Activated CD4-positive, alpha-beta T cell treated with anti-CD3 and anti-CD28 coated beads for 24 hours (primary cell): ENCODE measurements at regions not wholly inside any gene's neighbourhood (a gene's known extent, or its start where the extent isn't known, plus 50 kb on each side); places are given as distances from the start of the nearest gene placed in this dataset.
"Not testable (repeated sequence)": the region's sequence is repeated elsewhere in the genome, so short reads cannot be mapped to it uniquely, and the experiment has no call there.

Source experiments
- DNase-seq, 2 donors: peaks; one replicate each; pipeline ENCODE4 v3.0.0-alpha.2; 2020; ENCODE audit warnings: low read depth in 2 of 2

DNA sequence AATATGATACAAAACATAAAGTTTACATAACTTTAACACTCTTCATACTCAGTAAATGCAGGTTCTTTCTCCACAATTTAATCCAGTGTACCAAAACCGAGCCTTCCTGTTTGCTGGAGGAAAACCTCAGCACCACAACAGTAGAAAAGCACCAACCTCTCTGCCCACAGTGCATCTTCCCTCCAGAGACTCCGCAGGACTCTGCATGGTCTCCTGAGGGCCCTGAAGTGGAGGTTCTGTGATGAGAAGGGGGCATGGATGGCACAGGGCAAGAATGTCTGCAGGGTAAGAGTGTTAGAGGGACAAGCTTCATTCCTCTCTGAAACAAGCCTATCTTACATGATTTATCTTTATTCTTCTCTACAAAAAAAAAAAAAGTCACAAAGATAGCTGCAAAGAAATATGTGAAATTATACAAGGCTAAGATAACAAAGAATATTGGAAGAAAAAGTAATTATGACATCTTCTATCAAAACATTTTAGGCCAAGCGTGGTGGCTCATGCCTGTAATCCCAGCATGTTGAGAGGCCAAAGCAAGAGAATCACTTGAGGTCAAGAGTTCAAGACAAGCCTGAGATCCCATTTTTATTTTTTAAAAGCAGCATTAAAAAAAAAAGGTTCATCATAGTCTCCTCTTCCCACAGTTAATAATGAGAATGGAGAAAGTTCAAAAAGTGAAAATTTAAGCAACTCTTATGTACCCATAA is 102.0 kb downstream of the VPREB1 start:
- no peak for DNase-seq

- no peak for DNase-seq
Observed at GRCh38 chr22:22348127-22348814, 103.7 kb downstream of the VPREB1 start.

GRCh38 chr22:22348815-22349454 is 104.3 kb downstream of the VPREB1 start:
- no peak for DNase-seq

DNA sequence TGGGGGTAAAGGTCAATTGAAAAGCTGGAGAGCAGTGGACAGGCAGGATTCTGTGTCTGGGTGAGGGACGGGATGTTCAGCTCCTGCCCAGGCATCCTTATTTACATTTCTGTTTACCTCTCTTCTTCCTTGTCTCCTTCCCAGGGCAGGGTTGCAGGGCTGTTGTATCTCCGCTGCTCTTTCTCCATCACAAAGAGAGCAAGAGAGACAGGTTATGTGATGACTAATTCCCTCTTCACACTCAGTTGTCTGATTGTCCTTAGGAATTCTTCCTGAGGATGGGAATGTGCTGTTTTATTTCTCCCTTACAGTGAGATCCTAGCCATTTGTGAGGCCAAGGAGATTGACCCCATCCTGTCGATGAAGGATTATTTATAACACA is 104.9 kb downstream of the VPREB1 start:
- DNase-seq, result no peak

- DNase-seq, result no peak
Observed at GRCh38 chr22:22351366-22351765, 106.8 kb downstream of the VPREB1 start.

GRCh38 chr22:22352371-22352999 is 107.9 kb downstream of the VPREB1 start:
- DNase-seq, result no peak

GRCh38 chr22:22355096-22355834 is 110.7 kb downstream of the VPREB1 start:
- no peak for DNase-seq

- peak; percentile 71 to 81 for DNase-seq
Observed at GRCh38 chr22:22357024-22357883, 112.7 kb downstream of the VPREB1 start.

DNA sequence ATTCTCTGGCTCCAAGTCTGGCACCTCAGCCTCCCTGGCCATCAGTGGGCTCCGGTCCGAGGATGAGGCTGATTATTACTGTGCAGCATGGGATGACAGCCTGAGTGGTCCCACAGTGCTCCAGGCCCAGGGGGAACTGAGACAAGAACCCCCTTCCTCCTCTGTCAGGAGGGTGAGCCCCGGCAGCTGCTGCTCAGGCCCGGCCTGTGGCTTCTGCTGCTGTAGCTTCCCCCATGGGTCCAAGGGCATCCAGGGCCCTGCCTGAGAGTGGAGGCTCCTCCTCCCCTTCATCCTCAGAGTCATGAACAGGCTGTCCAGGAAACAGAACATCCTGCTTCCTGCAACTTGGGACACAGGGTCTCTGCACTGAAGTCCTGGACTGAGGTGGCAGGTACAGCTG is 113.6 kb downstream of the VPREB1 start:
- no peak for DNase-seq

- no peak for DNase-seq
Observed at GRCh38 chr22:22358686-22359085, 114.1 kb downstream of the VPREB1 start.

- DNase-seq, result no peak
Observed at GRCh38 chr22:22359465-22359864, 114.9 kb downstream of the VPREB1 start.

GRCh38 chr22:22360014-22360413 is 115.4 kb downstream of the VPREB1 start:
- DNase-seq, result no peak

DNA sequence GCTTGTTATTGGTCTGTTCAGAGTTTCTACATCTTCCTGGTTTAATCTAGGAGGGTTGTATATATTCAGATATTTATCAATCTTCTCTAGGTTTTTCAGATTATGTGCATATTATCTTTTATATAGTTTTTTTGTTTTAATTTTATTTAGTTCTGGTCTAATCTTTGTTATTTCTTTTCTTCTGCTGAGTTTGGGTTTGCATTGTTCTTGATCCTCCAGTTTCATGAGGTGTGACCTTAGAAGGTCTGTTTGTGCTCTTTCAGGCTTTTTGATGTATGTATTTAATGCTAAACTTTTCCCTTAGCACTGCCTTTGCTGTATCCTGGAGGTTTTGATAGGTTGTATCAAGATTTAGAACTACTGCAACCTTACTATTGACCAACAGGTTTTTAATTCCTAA is 117.7 kb downstream of the VPREB1 start:
- DNase-seq, result no peak

GRCh38 chr22:22362936-22363335 is 118.3 kb downstream of the VPREB1 start:
- no peak for DNase-seq

GRCh38 chr22:22364207-22364606 is 119.6 kb downstream of the VPREB1 start:
- no peak for DNase-seq

DNA sequence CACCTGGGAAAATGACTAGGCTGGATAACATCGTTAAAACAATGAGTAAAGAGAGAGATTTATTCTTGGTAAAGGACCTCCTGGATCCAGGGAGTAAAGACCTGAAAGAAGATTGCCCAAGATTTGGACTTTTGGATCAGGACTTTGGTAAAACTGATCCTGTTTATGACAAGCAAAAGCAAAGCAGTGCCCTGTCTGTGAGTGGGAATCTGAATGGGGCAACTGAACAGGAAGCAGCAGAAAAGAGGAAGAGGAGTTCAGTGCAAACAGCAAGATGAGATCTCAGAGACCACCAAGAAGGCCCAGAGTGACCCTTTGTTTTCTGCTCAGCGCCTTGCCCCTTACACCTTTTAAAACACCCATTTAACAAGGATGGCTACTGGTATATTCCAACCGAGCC is 122.0 kb downstream of the VPREB1 start:
- DNase-seq, result no peak

- DNase-seq, result no peak
Observed at GRCh38 chr22:22368516-22368915, 123.9 kb downstream of the VPREB1 start.

DNA sequence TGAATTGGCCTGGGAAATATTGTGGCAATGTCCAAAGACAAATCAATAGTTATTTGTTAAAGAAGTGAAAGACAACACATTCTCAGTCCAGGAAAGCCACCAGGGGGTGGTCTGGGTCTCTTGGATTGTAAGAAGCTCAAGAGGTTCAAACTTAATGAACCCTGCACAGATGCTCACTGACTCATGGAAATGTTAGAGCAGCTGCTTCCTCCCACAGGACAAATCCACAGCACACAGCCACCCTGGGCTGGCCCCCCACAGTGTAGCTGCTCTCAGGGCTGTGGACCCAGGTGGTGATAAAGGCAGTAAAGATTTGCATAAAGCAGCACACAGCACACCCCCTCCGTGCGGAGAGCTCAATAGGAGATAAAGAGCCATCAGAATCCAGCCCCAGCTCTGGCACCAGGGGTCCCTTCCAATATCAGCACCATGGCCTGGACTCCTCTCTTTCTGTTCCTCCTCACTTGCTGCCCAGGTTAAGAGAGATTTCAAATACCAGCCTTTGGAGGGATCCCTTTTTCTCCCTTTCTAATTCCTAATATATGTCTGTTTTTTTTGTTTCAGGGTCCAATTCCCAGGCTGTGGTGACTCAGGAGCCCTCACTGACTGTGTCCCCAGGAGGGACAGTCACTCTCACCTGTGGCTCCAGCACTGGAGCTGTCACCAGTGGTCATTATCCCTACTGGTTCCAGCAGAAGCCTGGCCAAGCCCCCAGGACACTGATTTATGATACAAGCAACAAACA is 124.8 kb downstream of the VPREB1 start:
- not testable (repeated sequence) for DNase-seq

GRCh38 chr22:22369964-22370270 is 125.3 kb downstream of the VPREB1 start:
- DNase-seq, result no peak

- DNase-seq, result no peak
Observed at GRCh38 chr22:22371031-22371541, 126.5 kb downstream of the VPREB1 start.
